Vagina (tissue), 2 donors: ENCODE measurements at regions not wholly inside any gene's neighbourhood (a gene's known extent, or its start where the extent isn't known, plus 50 kb on each side); places are given as distances from the start of the nearest gene placed in this dataset.

Experiments used
- DNase-seq, 2 donors: peaks; one replicate each; pipeline ENCODE4 v3.0.0-alpha.2; 2017; ENCODE audit errors: extremely low spot score in 2 of 2
- H3K27ac ChIP-seq: fragments of 200-600 bp; sonication (generic); one replicate; pipeline ENCODE4 v1.5.1; 2019
- H3K27me3 ChIP-seq: fragments of 200-600 bp; sonication (generic); one replicate; pipeline ENCODE4 v1.5.1; 2019
- H3K36me3 ChIP-seq, 2 donors: fragments of 200-600 bp; sonication (generic); one replicate each; pipeline ENCODE4 v1.5.1; 2017 to 2019
- H3K4me1 ChIP-seq: fragments of 200-600 bp; sonication (generic); one replicate; pipeline ENCODE4 v1.5.1; 2019
- H3K4me3 ChIP-seq, 2 donors: fragments of 200-600 bp; sonication (generic); 1 replicate in 1 of 2; 2 replicates in 1 of 2; pipeline ENCODE4 v1.5.1; 2016 to 2019
- H3K9me3 ChIP-seq: fragments of 200-600 bp; sonication (generic); one replicate; pipeline ENCODE4 v1.5.1; 2019
- POLR2A ChIP-seq, 2 donors: fragments of 450-650 bp; IDR thresholded peaks; one replicate each; pipeline ENCODE4 v1.6.1; 2017; ENCODE audit warnings: antibody characterized with exemption in 2 of 2, mild to moderate bottlenecking in 2 of 2, moderate library complexity in 2 of 2
- POLR2AphosphoS5 ChIP-seq, 2 donors: sonication (generic); formaldehyde crosslinking; IDR thresholded peaks; one replicate each; pipeline ENCODE4 v1.9.0; 2017; ENCODE audit warnings: antibody characterized with exemption in 2 of 2, mild to moderate bottlenecking in 2 of 2, low read depth in 1 of 2; ENCODE audit not compliant: insufficient read depth in 1 of 2
- intact Hi-C: fragments of 100-400 bp; cut with DNase I; formaldehyde crosslinking; loops from one replicate; pipeline ENCODE4 v1.15.1; 2023
- TF ChIP-seq, protein P1 (sequence below), 3 experiments: fragments of 450-650 bp in 2 of 3; fragments of 200-600 bp in 1 of 3; sonication (generic) in 1 of 3; IDR thresholded peaks; one replicate each; pipeline ENCODE4 v1.5.1; 2017 to 2019; ENCODE audit warnings: antibody characterized with exemption in 3 of 3, mild to moderate bottlenecking in 2 of 3, moderate library complexity in 2 of 3

DNA sequence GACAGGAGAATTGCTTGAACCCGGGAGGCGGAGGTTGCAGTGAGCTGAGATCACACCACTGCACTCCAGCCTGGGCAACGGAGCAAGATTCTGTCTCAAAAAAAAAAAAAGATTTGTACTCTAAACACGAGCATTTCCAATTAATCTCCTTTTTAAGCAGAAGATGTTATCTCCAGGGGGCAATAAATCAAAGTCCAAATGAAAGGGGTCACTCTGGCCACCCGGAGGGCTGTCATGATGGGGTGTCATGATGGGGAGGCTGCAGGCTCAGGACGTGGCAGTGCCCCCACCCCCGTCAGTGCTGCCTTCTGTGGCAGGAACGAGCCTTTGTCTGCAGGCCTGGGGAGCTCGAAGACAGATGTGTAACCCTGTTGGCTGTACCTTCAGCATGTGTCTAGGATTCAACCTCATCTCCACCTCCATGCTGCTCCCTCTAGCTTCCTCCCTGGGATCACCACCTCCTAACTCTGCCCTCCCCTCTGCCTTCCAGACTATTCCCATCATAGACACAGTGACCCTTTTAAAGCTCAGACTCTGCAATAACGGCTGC is 76.9 kb upstream of the YWHAQ start:
- TF ChIP-seq, protein P1, sequence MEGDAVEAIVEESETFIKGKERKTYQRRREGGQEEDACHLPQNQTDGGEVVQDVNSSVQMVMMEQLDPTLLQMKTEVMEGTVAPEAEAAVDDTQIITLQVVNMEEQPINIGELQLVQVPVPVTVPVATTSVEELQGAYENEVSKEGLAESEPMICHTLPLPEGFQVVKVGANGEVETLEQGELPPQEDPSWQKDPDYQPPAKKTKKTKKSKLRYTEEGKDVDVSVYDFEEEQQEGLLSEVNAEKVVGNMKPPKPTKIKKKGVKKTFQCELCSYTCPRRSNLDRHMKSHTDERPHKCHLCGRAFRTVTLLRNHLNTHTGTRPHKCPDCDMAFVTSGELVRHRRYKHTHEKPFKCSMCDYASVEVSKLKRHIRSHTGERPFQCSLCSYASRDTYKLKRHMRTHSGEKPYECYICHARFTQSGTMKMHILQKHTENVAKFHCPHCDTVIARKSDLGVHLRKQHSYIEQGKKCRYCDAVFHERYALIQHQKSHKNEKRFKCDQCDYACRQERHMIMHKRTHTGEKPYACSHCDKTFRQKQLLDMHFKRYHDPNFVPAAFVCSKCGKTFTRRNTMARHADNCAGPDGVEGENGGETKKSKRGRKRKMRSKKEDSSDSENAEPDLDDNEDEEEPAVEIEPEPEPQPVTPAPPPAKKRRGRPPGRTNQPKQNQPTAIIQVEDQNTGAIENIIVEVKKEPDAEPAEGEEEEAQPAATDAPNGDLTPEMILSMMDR (IDR thresholded peaks at IDR 0.05), result no peak
- TF ChIP-seq POLR2A (IDR thresholded peaks at IDR 0.05), result no peak
- TF ChIP-seq POLR2AphosphoS5 (IDR thresholded peaks at IDR 0.05; ENCODE audit: insufficient read depth in 1 of 2, low read depth in 1 of 2), result no peak
- intact Hi-C loops, result no loop called here
- H3K4me3 ChIP-seq, result no peak overlapping the region
- H3K36me3 ChIP-seq, result no peaks in the 10 kb centered on the region
- peaks cover 12% of the 10 kb centered on the region for H3K4me1 ChIP-seq
- no peaks in the 10 kb centered on the region for H3K9me3 ChIP-seq
- no peak for DNase-seq
- H3K27me3 ChIP-seq, result no peaks in the 10 kb centered on the region
- H3K27ac ChIP-seq, result no peak overlapping the region

DNA sequence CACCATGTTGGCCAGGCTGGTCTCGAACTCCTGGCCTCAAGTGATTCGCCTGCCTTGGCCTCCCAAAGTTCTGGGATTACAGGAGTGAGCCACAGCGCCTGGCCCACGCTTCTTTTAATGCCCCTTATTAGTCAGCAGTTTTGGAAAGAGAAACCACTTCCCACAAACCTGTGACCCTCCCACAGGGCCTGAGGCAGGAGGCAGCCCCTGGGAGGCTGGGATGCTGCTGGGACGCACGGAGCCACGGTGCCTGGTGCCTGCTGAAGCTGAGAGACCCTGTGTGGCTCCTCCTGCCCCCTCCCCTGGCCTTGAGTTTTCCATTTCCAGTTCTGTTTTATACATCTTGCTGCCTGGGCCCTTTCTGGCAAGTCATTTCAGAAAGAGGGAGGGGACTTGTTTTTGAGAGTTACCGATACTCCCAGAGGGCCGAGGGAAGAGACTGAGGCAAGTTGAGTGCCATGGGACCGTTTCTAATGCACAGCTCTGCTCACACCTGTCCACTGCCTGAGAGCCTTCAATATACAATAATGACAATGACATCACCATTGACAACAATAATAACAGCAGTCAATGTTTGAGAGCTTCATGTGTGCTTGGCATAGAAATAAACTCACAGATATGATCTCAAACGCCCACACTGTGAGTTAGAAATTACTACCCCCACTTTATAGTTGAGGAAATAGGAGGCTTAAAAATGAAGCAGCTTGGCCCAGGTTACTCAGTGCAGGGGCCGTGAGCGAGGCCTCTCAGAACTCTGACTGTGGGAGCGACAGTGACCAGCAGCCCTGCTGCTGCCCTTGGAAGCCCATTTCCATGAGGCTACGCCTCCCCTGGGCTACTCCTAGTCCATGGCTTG is 78.1 kb upstream of the YWHAQ start:
- intact Hi-C loops, result no loop called here
- Histone ChIP-seq H3K27ac (no peak overlapping the region), H3K27me3 (no peaks in the 10 kb centered on the region), H3K4me3 (no peak overlapping the region), H3K9me3 (no peaks in the 10 kb centered on the region), H3K4me1 (no peaks in the 10 kb centered on the region), H3K36me3 (no peaks in the 10 kb centered on the region)
- TF ChIP-seq POLR2A (IDR thresholded peaks at IDR 0.05) (no peak), POLR2AphosphoS5 (IDR thresholded peaks at IDR 0.05; ENCODE audit: insufficient read depth in 1 of 2, low read depth in 1 of 2) (no peak)
- TF ChIP-seq, protein P1 (IDR thresholded peaks at IDR 0.05), result no peak
- DNase-seq, result no peak

DNA sequence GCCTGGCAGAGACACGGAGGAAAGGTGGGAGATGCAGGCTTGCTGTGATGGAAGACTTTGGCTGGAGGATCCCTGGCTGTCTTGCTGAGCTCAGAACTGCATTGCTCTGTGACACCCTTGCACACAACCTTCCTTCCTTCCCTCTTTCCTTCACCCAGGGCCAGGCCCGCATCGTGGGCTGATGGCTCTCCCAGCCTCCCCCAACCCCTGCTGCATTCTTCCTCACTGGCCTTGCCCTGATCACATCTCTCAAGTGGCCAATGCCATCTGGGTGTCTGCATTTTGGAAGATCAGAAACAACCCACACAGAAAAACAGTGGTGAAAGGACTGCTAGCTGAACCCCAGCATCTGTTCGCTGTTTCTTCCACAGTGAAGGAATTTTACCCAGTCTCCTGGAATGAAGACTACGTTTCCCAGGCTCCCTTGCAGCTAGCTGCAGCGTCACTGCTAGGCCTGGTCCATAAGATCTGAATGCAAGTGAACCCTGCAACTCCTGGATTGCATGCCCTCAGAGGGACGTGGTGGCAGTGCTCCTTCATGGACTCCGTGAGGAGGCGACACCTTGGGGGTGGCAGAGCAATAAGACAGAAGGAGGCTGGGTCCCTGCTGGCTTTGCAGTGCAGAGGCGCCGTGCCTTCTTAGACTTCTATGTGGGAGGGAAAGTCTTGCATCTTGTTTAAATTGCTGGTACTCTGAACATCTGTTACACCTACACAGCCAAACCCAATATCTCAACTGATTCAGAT is 78.9 kb upstream of the YWHAQ start:
- intact Hi-C loops, result no loop called here
- TF ChIP-seq, protein P1 (IDR thresholded peaks at IDR 0.05), result no peak
- no peak for TF ChIP-seq POLR2AphosphoS5 (IDR thresholded peaks at IDR 0.05; ENCODE audit: insufficient read depth in 1 of 2, low read depth in 1 of 2)
- no peak for TF ChIP-seq POLR2A (IDR thresholded peaks at IDR 0.05)
- Histone ChIP-seq H3K27ac (no peak overlapping the region), H3K27me3 (no peaks in the 10 kb centered on the region), H3K4me3 (no peak overlapping the region), H3K4me1 (no peaks in the 10 kb centered on the region), H3K36me3 (no peaks in the 10 kb centered on the region), H3K9me3 (no peaks in the 10 kb centered on the region)
- no peak for DNase-seq

DNA sequence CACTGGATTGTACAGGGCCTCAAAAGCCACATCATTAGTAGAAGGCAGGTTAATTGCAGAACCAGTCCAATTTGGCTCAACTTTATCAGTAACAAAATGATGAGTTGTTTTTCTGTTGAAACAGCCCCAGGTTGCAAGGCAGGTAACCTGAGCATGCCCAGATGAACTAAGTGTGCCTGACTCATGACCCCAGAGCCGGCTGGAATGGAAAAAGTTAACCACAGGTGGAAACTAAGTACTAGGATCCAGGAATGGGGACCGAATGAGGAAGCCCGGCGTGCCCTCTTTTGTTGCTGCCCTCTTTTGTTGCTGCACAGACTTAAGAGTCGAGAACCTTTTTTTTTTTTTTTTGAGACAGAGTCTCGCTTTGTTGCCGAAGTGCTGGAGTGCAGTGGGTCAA is 79.5 kb upstream of the YWHAQ start:
- Histone ChIP-seq H3K36me3 (no peaks in the 10 kb centered on the region), H3K9me3 (no peaks in the 10 kb centered on the region), H3K27ac (no peak overlapping the region), H3K4me1 (no peaks in the 10 kb centered on the region), H3K4me3 (no peak overlapping the region), H3K27me3 (no peaks in the 10 kb centered on the region)
- TF ChIP-seq, protein P1 (IDR thresholded peaks at IDR 0.05), result no peak
- TF ChIP-seq POLR2A (IDR thresholded peaks at IDR 0.05) (no peak), POLR2AphosphoS5 (IDR thresholded peaks at IDR 0.05; ENCODE audit: insufficient read depth in 1 of 2, low read depth in 1 of 2) (no peak)
- intact Hi-C loops, result no loop called here
- no peak for DNase-seq
